Chondrocyte (in vitro differentiated cells): ENCODE measurements at regions not wholly inside any gene's neighbourhood (a gene's known extent, or its start where the extent isn't known, plus 50 kb on each side); places are given as distances from the start of the nearest gene placed in this dataset.
A peak's percentile ranks its signal among the peaks of the same experiment; 100 is the strongest.

Source experiments
- DNase-seq: peaks from one replicate; pipeline ENCODE4 v3.0.0; 2021; ENCODE audit warnings: mixed read lengths, low spot score
- H3K27ac Mint-ChIP-seq: one replicate; pipeline ENCODE4 v1.8.0; 2021; ENCODE audit warnings: mild to moderate bottlenecking, moderate library complexity, mixed read lengths; ENCODE audit not compliant: unreplicated experiment
- H3K27me3 Mint-ChIP-seq: 2 replicates; pipeline ENCODE4 v1.8.0; 2021; ENCODE audit warnings: low read depth, mixed read lengths
- H3K36me3 Mint-ChIP-seq: 2 replicates; pipeline ENCODE4 v1.8.0; 2021; ENCODE audit warnings: low read depth, mixed read lengths
- H3K4me1 Mint-ChIP-seq: 2 replicates; pipeline ENCODE4 v1.8.0; 2021; ENCODE audit warnings: low read depth, mild to moderate bottlenecking, mixed read lengths
- H3K4me3 Mint-ChIP-seq: one replicate; pipeline ENCODE4 v1.8.0; 2021; ENCODE audit warnings: mild to moderate bottlenecking, moderate library complexity, mixed read lengths; ENCODE audit not compliant: unreplicated experiment
- H3K9me3 Mint-ChIP-seq: 2 replicates; pipeline ENCODE4 v1.8.0; 2021; ENCODE audit warnings: low read depth, mixed read lengths
- TF ChIP-seq, protein P1 (sequence below): fragments of 200-600 bp; sonication (generic); IDR thresholded peaks from 2 replicates; pipeline ENCODE4 v1.5.0; 2021; ENCODE audit warnings: antibody characterized with exemption, mild to moderate bottlenecking, moderate library complexity

DNA sequence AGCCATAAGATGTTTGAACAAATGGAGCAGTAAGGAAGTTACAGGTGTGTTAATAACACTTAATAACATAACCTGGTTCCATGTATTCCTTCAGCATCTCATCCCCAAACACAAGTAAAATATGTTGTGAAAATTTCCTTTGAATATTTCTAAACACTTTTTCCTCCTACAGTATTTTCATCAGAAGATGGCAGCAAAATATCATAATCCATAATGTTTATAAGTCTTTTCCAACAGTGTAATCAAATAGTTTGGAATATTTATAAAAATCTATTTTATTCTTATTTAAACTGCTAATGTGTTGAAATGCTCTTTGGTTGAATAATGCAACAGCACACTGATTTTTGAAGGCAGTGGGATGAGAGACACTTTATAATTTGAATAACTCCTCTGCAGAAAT lies 1020.5 kb downstream of the OTOL1 start:
- H3K27me3 Mint-ChIP-seq = no peaks in the 10 kb centered on the region

DNA sequence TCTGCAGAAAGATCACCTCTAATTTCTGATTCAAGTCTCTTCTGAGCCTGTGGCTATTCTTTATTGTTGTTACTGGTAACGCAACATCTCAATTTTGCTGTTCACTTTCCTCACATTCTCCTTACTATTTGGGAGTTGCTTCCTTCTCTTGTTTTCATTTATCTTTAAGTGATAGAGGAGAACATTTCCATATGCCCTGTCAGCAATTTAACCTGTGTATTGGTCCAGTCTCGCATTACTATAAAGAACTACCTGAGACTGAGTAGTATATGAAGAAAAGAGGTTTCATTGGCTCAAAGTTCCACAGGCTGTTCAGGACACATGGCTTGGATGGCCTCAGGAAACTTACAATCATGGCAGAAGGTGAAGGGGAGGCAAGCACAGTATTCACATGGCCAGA lies 1025.1 kb downstream of the OTOL1 start:
- Mint-ChIP-seq H3K4me3 (no peak overlapping the region), H3K4me1 (peaks cover 12% of the 10 kb centered on the region), H3K27me3 (no peaks in the 10 kb centered on the region), H3K36me3 (no peaks in the 10 kb centered on the region), H3K27ac (no peak overlapping the region), H3K9me3 (no peaks in the 10 kb centered on the region)
- DNase-seq = no peak
- TF ChIP-seq, protein P1, sequence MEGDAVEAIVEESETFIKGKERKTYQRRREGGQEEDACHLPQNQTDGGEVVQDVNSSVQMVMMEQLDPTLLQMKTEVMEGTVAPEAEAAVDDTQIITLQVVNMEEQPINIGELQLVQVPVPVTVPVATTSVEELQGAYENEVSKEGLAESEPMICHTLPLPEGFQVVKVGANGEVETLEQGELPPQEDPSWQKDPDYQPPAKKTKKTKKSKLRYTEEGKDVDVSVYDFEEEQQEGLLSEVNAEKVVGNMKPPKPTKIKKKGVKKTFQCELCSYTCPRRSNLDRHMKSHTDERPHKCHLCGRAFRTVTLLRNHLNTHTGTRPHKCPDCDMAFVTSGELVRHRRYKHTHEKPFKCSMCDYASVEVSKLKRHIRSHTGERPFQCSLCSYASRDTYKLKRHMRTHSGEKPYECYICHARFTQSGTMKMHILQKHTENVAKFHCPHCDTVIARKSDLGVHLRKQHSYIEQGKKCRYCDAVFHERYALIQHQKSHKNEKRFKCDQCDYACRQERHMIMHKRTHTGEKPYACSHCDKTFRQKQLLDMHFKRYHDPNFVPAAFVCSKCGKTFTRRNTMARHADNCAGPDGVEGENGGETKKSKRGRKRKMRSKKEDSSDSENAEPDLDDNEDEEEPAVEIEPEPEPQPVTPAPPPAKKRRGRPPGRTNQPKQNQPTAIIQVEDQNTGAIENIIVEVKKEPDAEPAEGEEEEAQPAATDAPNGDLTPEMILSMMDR = no peak

More for the DNA sequence above, 1020.5 kb downstream of the OTOL1 start:
- no peaks in the 10 kb centered on the region for H3K9me3 Mint-ChIP-seq
- H3K4me1 Mint-ChIP-seq = no peaks in the 10 kb centered on the region
- DNase-seq = no peak
- H3K4me3 Mint-ChIP-seq = no peak overlapping the region
- TF ChIP-seq, protein P1 = peak; percentile 73
- H3K36me3 Mint-ChIP-seq = no peaks in the 10 kb centered on the region
- no peak overlapping the region for H3K27ac Mint-ChIP-seq

DNA sequence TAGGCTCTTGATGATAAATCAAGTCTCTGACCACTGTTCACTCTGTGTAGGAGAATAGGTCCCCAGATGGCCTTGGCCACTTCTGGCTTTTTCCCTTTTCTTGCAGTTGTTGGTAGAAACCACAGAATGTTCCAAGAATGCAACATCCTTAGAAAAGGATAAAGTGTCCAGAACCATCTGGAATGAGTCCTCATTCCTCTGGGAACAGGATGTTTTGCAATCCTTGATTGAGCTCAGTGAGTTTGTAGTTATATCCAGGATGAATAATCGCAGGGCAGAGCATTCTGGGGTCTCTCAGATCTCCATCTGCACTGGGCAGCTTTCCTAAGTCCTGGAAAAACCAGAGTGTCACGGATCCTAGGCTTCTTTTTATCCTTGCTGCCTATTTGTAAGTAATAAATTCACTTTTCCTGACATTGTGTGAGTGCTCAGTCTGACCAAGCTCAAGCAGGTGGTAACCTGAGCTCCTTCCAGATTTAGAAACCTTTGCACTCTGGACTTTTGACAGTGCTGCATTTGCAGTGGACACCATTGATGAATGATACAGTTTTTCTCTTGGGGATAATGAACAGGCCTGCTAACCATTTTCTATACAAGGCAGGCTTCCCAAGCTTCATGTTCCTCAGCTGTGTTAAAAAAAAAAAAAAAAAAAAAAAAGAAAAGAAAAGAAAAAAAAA lies 1028.6 kb downstream of the OTOL1 start:
- Mint-ChIP-seq H3K4me1 (peaks cover 12% of the 10 kb centered on the region), H3K36me3 (no peaks in the 10 kb centered on the region), H3K27me3 (no peaks in the 10 kb centered on the region), H3K27ac (peak overlapping the region; percentile 12), H3K4me3 (no peak overlapping the region), H3K9me3 (peaks cover 4% of the 10 kb centered on the region)
- DNase-seq = no peak
- TF ChIP-seq, protein P1 = no peak

DNA sequence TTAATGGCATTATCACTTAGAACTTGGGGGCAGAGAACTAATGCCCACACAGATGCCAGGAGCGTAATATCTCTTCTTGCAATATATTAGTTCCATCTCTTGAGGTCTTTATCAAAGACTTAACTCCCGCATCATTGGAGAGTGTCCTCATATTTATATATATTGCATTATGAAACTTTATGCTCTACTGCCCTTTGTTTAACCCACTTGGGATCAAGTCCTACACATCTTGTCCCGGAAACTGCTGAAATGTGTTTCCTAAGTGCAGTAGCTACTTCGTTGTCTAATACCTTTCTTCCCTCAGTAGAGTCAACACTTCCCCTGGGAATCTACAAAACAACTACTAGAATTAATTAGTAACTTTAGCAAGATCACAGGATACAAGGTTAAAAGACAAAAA lies 1029.2 kb downstream of the OTOL1 start:
- Mint-ChIP-seq H3K27ac (no peak overlapping the region), H3K27me3 (no peaks in the 10 kb centered on the region), H3K36me3 (no peaks in the 10 kb centered on the region), H3K9me3 (peaks cover 4% of the 10 kb centered on the region), H3K4me3 (no peak overlapping the region), H3K4me1 (peaks cover 12% of the 10 kb centered on the region)
- TF ChIP-seq, protein P1 = no peak
- DNase-seq = no peak

DNA sequence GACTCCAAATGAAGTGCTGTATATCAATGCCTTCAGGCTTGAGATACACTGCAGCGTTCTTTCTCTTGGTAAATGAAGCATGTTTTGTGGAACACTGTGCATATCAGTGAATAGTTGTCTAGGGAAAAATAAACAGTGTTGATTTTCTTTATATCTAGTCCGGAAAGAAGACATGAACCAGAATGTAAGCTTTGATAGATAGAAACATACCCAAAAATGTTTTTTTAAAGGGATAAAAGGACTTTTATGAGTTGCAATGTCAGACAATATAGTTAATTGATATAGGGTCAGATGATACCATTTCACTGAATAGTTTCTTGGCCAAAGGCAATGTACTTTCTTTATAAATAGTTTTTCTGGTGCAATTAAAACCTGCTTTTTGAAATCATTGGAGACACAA lies 1037.8 kb downstream of the OTOL1 start:
- no peak overlapping the region for H3K4me3 Mint-ChIP-seq
- no peaks in the 10 kb centered on the region for H3K27me3 Mint-ChIP-seq
- DNase-seq = no peak
- H3K36me3 Mint-ChIP-seq = no peaks in the 10 kb centered on the region
- H3K27ac Mint-ChIP-seq = no peak overlapping the region
- no peaks in the 10 kb centered on the region for H3K4me1 Mint-ChIP-seq
- TF ChIP-seq, protein P1 = no peak
- H3K9me3 Mint-ChIP-seq = no peaks in the 10 kb centered on the region
